ENCODE measurements at regions not wholly inside any gene's neighbourhood (a gene's known extent, or its start where the extent isn't known, plus 50 kb on each side); places are given as distances from the start of the nearest gene placed in this dataset.

DNA sequence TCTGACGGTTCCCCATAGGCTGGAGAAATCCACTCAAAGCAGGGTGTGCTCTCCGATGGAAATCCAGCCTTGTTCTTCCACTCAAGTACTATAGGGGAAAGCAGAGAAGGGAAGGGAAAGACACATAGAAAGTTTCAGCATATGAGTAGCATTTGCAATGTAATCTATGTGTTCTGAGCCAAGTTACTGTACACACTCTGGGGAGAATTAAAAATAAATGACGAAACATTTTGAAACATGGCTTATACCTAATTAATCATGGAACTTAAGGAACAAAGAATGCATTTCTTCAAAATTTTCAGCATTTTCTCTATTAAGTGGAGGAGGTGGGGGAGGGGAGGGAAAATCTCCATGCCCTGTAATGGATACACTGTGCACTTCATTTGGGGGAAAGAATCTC lies 198.1 kb upstream of the HABP2 start:
- DNase-seq (ENCODE audit: low spot score): no peak
- Histone ChIP-seq H3K9me2 (ENCODE audit: insufficient read depth) (no peaks in the 10 kb centered on the region), H3K27ac (ENCODE audit: low read depth) (no peak overlapping the region), H3K36me3 (ENCODE audit: insufficient read depth) (no peaks in the 10 kb centered on the region), H3K4me1 (ENCODE audit: insufficient read depth) (0 out of 2 replicates have a peak, but pooled peaks cover 5% of the 10 kb centered on the region), H3K4me3 (no peak overlapping the region), H3K4me2 (no peak overlapping the region), H2AFZ (no peak overlapping the region), H3K79me2 (replicated peaks; ENCODE audit: insufficient read depth) (no peaks in the 10 kb centered on the region), H3F3A (replicated peaks; ENCODE audit: low read depth) (no peaks in the 10 kb centered on the region), H3K27me3 (ENCODE audit: insufficient read depth) (no peaks in the 10 kb centered on the region), H4K20me1 (replicated peaks; ENCODE audit: insufficient read depth) (no peaks in the 10 kb centered on the region)
- Mint-ChIP-seq H3K4me3 (no peak overlapping the region), H3K27ac (no peak overlapping the region), H3K9me3 (no peaks in the 10 kb centered on the region), H3K27me3 (ENCODE audit: insufficient read depth, low read depth, poor library complexity) (peaks cover 6% of the 10 kb centered on the region), H3K4me1 (no peaks in the 10 kb centered on the region; the same call in 2 of the 3 replicates), H3K36me3 (ENCODE audit: low read depth) (no peaks in the 10 kb centered on the region)
- ATAC-seq: no peak
- no peak for TF ChIP-seq STAT1 (IDR thresholded peaks at IDR 0.05; ENCODE audit: unreplicated experiment)
- TF ChIP-seq, protein P1, sequence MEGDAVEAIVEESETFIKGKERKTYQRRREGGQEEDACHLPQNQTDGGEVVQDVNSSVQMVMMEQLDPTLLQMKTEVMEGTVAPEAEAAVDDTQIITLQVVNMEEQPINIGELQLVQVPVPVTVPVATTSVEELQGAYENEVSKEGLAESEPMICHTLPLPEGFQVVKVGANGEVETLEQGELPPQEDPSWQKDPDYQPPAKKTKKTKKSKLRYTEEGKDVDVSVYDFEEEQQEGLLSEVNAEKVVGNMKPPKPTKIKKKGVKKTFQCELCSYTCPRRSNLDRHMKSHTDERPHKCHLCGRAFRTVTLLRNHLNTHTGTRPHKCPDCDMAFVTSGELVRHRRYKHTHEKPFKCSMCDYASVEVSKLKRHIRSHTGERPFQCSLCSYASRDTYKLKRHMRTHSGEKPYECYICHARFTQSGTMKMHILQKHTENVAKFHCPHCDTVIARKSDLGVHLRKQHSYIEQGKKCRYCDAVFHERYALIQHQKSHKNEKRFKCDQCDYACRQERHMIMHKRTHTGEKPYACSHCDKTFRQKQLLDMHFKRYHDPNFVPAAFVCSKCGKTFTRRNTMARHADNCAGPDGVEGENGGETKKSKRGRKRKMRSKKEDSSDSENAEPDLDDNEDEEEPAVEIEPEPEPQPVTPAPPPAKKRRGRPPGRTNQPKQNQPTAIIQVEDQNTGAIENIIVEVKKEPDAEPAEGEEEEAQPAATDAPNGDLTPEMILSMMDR (conservative IDR thresholded peaks at IDR 0.05; ENCODE audit: low read depth in 2 of 2): no peak

DNA sequence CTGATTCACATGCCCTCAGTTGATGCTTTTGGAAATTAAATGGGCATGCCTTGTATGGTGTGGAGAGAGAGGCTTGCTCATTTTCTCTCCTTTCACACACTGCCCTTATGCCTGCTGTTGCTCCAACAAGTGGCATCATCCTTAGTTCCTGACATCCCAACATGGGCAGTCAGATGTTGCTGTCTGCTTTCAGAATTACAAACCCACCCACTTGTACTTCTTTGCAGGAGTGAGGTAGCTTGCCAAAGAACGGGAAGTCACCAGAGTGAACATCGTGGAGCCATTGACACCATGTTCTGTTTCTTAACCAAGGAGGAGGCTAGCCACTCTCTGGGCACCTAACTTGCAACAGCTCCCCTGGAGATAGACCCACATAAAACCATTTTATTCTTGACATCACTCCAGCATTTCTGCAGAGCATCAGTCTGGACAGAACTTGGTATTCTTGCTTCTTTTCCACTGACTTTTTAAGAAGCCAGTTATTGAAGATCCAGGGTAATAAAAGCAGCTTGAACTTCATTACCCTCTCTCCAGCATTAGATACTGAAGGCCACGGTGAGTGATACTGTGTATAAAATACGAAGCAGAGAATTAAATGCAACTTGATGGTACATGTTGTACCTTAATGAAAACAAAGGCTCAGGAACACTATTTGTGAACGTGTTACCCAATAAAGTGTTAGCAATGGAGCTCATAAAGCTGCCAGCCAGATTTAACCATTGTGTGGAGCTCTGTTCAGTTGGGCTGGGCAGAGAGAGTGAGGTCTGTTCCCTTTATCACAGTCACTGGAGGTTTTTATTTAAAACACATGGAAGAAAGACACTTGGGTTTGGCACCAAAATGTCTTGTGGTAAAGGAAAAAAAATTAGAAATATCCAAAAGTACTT lies 195.8 kb upstream of the HABP2 start:
- no peak overlapping the region for H3K4me3 Mint-ChIP-seq
- no peaks in the 10 kb centered on the region for H3K36me3 ChIP-seq (ENCODE audit: insufficient read depth)
- no peaks in the 10 kb centered on the region for H4K20me1 ChIP-seq (replicated peaks; ENCODE audit: insufficient read depth)
- H2AFZ ChIP-seq: 0 out of 2 replicates have a peak overlapping the region, but pooled peaks have one; percentile 7
- no peaks in the 10 kb centered on the region for H3K9me3 Mint-ChIP-seq
- no peaks in the 10 kb centered on the region for H3K79me2 ChIP-seq (replicated peaks; ENCODE audit: insufficient read depth)
- H3F3A ChIP-seq (replicated peaks; ENCODE audit: low read depth): no peaks in the 10 kb centered on the region
- H3K4me3 ChIP-seq: no peak overlapping the region
- ATAC-seq (no peak), DNase-seq (ENCODE audit: low spot score) (no peak)
- no peaks in the 10 kb centered on the region for H3K9me2 ChIP-seq (ENCODE audit: insufficient read depth)
- TF ChIP-seq NANOG (IDR thresholded peaks at IDR 0.05; ENCODE audit: borderline replicate concordance) (no peak), ZNF114 (CRISPR knock-in tag; IDR thresholded peaks at IDR 0.05) (no peak), POLR2AphosphoS5 (IDR thresholded peaks at IDR 0.05; ENCODE audit: low read depth) (no peak), CREB1 (CRISPR knock-in tag; IDR thresholded peaks at IDR 0.05; ENCODE audit: low read depth) (no peak), EZH2 (IDR thresholded peaks at IDR 0.05; ENCODE audit: low read depth, unreplicated experiment) (no peak)
- H3K27me3 Mint-ChIP-seq (ENCODE audit: insufficient read depth, low read depth, poor library complexity): peaks cover 5% of the 10 kb centered on the region
- no peak overlapping the region for H3K27ac ChIP-seq (ENCODE audit: low read depth)
- 0 out of 2 replicates have a peak, but pooled peaks cover 2% of the 10 kb centered on the region for H3K4me1 ChIP-seq (ENCODE audit: insufficient read depth)
- H3K27me3 ChIP-seq (ENCODE audit: insufficient read depth): no peaks in the 10 kb centered on the region
- H3K4me1 Mint-ChIP-seq: no peaks in the 10 kb centered on the region; the same call in 2 of the 3 replicates
- no peak overlapping the region for H3K27ac Mint-ChIP-seq
- no peaks in the 10 kb centered on the region for H3K36me3 Mint-ChIP-seq (ENCODE audit: low read depth)
- H3K4me2 ChIP-seq: no peak overlapping the region
